CD4-positive, alpha-beta T cell (primary cell): ENCODE measurements at regions not wholly inside any gene's neighbourhood (a gene's known extent, or its start where the extent isn't known, plus 50 kb on each side); places are given as distances from the start of the nearest gene placed in this dataset.

Experiments
- ATAC-seq: fragments of 200-7000 bp; cut with Tn5 transposase; one replicate; pipeline ENCODE4 v1.10.0; 2022; ENCODE audit warnings: mild to moderate bottlenecking; ENCODE audit not compliant: poor library complexity
- CTCF ChIA-PET: fragments of 350-600 bp; sonication (Branson Sonifier 250); formaldehyde crosslinking; loops from one replicate; lab custom pipeline; 2021; ENCODE audit warnings: antibody characterized with exemption, inconsistent platforms; lab: Charles Lee
- POLR2A ChIA-PET: fragments of 350-600 bp; sonication (Branson Sonifier 250); formaldehyde crosslinking; loops from one replicate; lab custom pipeline; 2021; ENCODE audit warnings: antibody characterized with exemption, inconsistent platforms; lab: Charles Lee
- DNase-seq, 14 experiments: peaks; one replicate each; pipeline ENCODE4 v3.0.0-alpha.2; 2013 to 2020; ENCODE audit warnings: mixed read lengths in 2 of 14
- H3K27ac ChIP-seq, 2 donors: one replicate each; pipeline versions ENCODE4 v1.5.1 to v1.7.0; 2013; ENCODE audit warnings: low read length in 2 of 2, low read depth in 1 of 2, mild to moderate bottlenecking in 1 of 2
- H3K27me3 ChIP-seq, 2 experiments: 1 replicate in 1 of 2; 2 replicates in 1 of 2; pipeline versions ENCODE4 v1.6.1 to v1.7.0; 2013; ENCODE audit warnings: low read length in 2 of 2, control low read depth in 1 of 2, mild to moderate bottlenecking in 1 of 2, moderate library complexity in 1 of 2; ENCODE audit not compliant: insufficient read depth in 2 of 2, control insufficient read depth in 1 of 2
- H3K36me3 ChIP-seq: one replicate; pipeline ENCODE4 v1.6.1; 2013; ENCODE audit warnings: low read length, control low read depth; ENCODE audit not compliant: insufficient read depth
- H3K4me1 ChIP-seq: one replicate; pipeline ENCODE4 v1.6.1; 2013; ENCODE audit warnings: low read length, control low read depth; ENCODE audit not compliant: insufficient read depth
- H3K4me3 ChIP-seq: one replicate; pipeline ENCODE4 v1.5.1; 2013; ENCODE audit warnings: mild to moderate bottlenecking, low read length, moderate library complexity
- H3K9me3 ChIP-seq, 2 experiments: 1 replicate in 1 of 2; 2 replicates in 1 of 2; pipeline versions ENCODE4 v1.6.1 to v1.7.0; 2013; ENCODE audit warnings: low read length in 2 of 2, mild to moderate bottlenecking in 2 of 2, control low read depth in 1 of 2, moderate library complexity in 1 of 2; ENCODE audit not compliant: control insufficient read depth in 1 of 2, insufficient read depth in 1 of 2
- H3K27ac Mint-ChIP-seq: one replicate; pipeline ENCODE4 v1.8.0; 2020; ENCODE audit warnings: mixed read lengths
- H3K27me3 Mint-ChIP-seq: one replicate; pipeline ENCODE4 v1.8.0; 2021; ENCODE audit warnings: mixed read lengths
- H3K36me3 Mint-ChIP-seq: one replicate; pipeline ENCODE4 v1.8.0; 2021; ENCODE audit warnings: low read depth, mixed read lengths
- H3K4me1 Mint-ChIP-seq: one replicate; pipeline ENCODE4 v1.8.0; 2021; ENCODE audit warnings: low read depth, mixed read lengths
- H3K4me3 Mint-ChIP-seq: one replicate; pipeline ENCODE4 v1.8.0; 2020; ENCODE audit warnings: mild to moderate bottlenecking, mixed read lengths
- H3K9me3 Mint-ChIP-seq: one replicate; pipeline ENCODE4 v1.8.0; 2020; ENCODE audit warnings: mixed read lengths
- intact Hi-C, 2 experiments: fragments of 100-400 bp; cut with DNase I in 1 of 2; cut with micrococcal nuclease in 1 of 2; formaldehyde crosslinking; loops; one replicate each; pipeline versions ENCODE4 v1.15.1 to v1.9.0; 2023 to 2025; cut with DNase I, micrococcal nuclease
- TF ChIP-seq, protein P1 (sequence below): fragments of 200-600 bp; IDR thresholded peaks from one replicate; pipeline ENCODE4 v1.8.0; 2022; ENCODE audit warnings: antibody characterized with exemption, mild to moderate bottlenecking

GRCh38 chr11:42571131-42571877, 740.5 kb upstream of the API5 start:
- no peak overlapping the region for H3K27ac ChIP-seq
- Mint-ChIP-seq H3K27me3 (no peaks in the 10 kb centered on the region), H3K4me3 (no peak overlapping the region), H3K9me3 (peaks cover 22% of the 10 kb centered on the region), H3K36me3 (no peaks in the 10 kb centered on the region), H3K4me1 (no peaks in the 10 kb centered on the region), H3K27ac (no peak overlapping the region)
- no peak overlapping the region for H3K4me3 ChIP-seq
- no peaks in the 10 kb centered on the region for H3K4me1 ChIP-seq
- POLR2A ChIA-PET = no interaction called here
- H3K36me3 ChIP-seq = no peaks in the 10 kb centered on the region
- no peak for DNase-seq
- H3K9me3 ChIP-seq = peaks cover 6% of the 10 kb centered on the region in 2 experiments
- TF ChIP-seq, protein P1, sequence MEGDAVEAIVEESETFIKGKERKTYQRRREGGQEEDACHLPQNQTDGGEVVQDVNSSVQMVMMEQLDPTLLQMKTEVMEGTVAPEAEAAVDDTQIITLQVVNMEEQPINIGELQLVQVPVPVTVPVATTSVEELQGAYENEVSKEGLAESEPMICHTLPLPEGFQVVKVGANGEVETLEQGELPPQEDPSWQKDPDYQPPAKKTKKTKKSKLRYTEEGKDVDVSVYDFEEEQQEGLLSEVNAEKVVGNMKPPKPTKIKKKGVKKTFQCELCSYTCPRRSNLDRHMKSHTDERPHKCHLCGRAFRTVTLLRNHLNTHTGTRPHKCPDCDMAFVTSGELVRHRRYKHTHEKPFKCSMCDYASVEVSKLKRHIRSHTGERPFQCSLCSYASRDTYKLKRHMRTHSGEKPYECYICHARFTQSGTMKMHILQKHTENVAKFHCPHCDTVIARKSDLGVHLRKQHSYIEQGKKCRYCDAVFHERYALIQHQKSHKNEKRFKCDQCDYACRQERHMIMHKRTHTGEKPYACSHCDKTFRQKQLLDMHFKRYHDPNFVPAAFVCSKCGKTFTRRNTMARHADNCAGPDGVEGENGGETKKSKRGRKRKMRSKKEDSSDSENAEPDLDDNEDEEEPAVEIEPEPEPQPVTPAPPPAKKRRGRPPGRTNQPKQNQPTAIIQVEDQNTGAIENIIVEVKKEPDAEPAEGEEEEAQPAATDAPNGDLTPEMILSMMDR = no peak
- intact Hi-C loops = no loop called here
- CTCF ChIA-PET = no interaction called here
- H3K27me3 ChIP-seq = no peaks in the 10 kb centered on the region
- ATAC-seq = no peak

- H3K4me1 Mint-ChIP-seq = no peaks in the 10 kb centered on the region
- H3K4me3 Mint-ChIP-seq = no peak overlapping the region
- Histone ChIP-seq H3K4me3 (no peak overlapping the region), H3K4me1 (no peaks in the 10 kb centered on the region), H3K36me3 (no peaks in the 10 kb centered on the region), H3K27ac (no peak overlapping the region), H3K27me3 (no peaks in the 10 kb centered on the region), H3K9me3 (peaks cover 2 to 6% of the 10 kb centered on the region in 2 experiments)
- H3K9me3 Mint-ChIP-seq = peaks cover 20% of the 10 kb centered on the region
- TF ChIP-seq, protein P1 = no peak
- ATAC-seq (no peak), DNase-seq (no peak)
- no peak overlapping the region for H3K27ac Mint-ChIP-seq
- CTCF ChIA-PET = no interaction called here
- intact Hi-C loops = no loop called here
- no peaks in the 10 kb centered on the region for H3K36me3 Mint-ChIP-seq
- POLR2A ChIA-PET = no interaction called here
- no peaks in the 10 kb centered on the region for H3K27me3 Mint-ChIP-seq
Measured at GRCh38 chr11:42571878-42572610, 739.8 kb upstream of the API5 start.

DNA sequence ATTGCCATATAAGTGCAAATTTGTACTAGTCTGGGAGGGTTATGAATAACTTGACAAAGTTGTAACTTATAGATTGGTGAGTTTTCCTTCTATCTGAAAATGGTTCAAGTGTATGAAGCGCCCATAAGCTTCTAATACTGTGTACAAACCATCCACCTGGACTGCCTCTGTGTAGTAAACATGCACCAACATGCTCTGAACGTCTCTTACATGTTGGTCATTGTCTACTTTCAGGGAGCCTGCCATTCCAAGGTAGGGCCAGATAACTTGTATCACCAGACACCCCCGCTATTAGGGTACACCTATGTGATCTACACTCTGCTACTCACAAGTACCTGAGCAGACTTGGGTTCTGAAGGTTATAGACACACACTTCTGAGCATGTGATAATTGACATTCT, 735.5 kb upstream of the API5 start:
- Mint-ChIP-seq H3K27ac (no peak overlapping the region), H3K27me3 (no peaks in the 10 kb centered on the region), H3K36me3 (no peaks in the 10 kb centered on the region), H3K9me3 (peaks cover 7% of the 10 kb centered on the region), H3K4me1 (no peaks in the 10 kb centered on the region), H3K4me3 (no peak overlapping the region)
- TF ChIP-seq, protein P1 = no peak
- H3K4me1 ChIP-seq = no peaks in the 10 kb centered on the region
- H3K9me3 ChIP-seq = peaks cover 0 to 6% of the 10 kb centered on the region in 2 experiments
- ChIA-PET CTCF (no interaction called here), POLR2A (no interaction called here)
- H3K27me3 ChIP-seq = no peaks in the 10 kb centered on the region
- no peaks in the 10 kb centered on the region for H3K36me3 ChIP-seq
- H3K27ac ChIP-seq = no peak overlapping the region
- intact Hi-C loops = no loop called here
- no peak for ATAC-seq
- no peak for DNase-seq
- no peak overlapping the region for H3K4me3 ChIP-seq
